Colonic mucosa (tissue), 4 donors: ENCODE measurements at regions not wholly inside any gene's neighbourhood (a gene's known extent, or its start where the extent isn't known, plus 50 kb on each side); places are given as distances from the start of the nearest gene placed in this dataset.

Experiments used
- DNase-seq: peaks from one replicate; pipeline ENCODE4 v3.0.0-alpha.2; 2020
- H3K27ac ChIP-seq: fragments of 200-600 bp; one replicate; pipeline ENCODE4 v1.8.0; 2021
- H3K27me3 ChIP-seq: fragments of 200-600 bp; one replicate; pipeline ENCODE4 v1.8.0; 2021
- H3K36me3 ChIP-seq: fragments of 200-600 bp; one replicate; pipeline ENCODE4 v1.8.0; 2021
- H3K4me1 ChIP-seq: fragments of 200-600 bp; one replicate; pipeline ENCODE4 v1.8.0; 2021; ENCODE audit warnings: mild to moderate bottlenecking
- H3K4me3 ChIP-seq: fragments of 200-600 bp; one replicate; pipeline ENCODE4 v1.8.0; 2021
- H3K9ac ChIP-seq, 2 donors: one replicate each; pipeline ENCODE4 v1.7.0; 2013; ENCODE audit warnings: control low read depth in 2 of 2, low read depth in 2 of 2, low read length in 2 of 2
- H3K9me3 ChIP-seq: fragments of 200-600 bp; one replicate; pipeline ENCODE4 v1.8.0; 2021
- intact Hi-C: fragments of 100-400 bp; cut with DNase I; formaldehyde crosslinking; loops from one replicate; pipeline ENCODE4 v1.14.1; 2022
- TF ChIP-seq, protein P1 (sequence below): fragments of 200-600 bp; IDR thresholded peaks from one replicate; pipeline ENCODE4 v1.8.0; 2022; ENCODE audit warnings: antibody characterized with exemption, mild to moderate bottlenecking
- donor health status: healthy.
- donor health status: DM: no; HTN: no; CAD: no.
- donor health status: DM: no; HTN: no; CAD: no.

DNA sequence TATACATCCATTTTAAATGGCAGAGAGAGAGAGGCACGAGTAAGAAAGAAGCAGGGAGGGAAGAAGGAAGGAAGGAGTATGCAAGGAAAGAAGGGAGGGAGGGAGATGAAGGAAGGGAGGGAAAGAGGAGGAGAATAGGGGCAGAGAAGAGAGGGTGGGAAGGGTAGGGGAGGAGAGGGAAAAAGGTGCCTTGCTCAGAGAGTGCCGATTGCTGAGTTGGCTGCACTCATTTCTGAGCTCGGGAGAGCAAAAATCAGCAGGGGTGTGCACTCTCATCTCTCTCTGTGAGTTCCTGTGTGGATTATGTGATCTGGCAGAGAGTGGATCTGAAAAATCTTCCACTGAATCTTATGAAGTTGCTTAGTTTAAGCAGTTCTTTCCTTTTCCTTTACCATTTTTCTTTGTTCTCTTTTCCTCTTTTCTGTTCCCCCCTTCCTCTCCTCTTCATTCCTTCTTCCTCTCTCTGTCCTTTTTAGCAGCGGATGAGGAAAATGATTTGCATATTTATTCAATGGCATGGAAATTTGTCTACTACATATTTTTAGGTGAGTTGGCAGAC, 108.7 kb downstream of the PERP start:
- intact Hi-C loops: loop anchor here (2.0 kb wide), 1 partner anchor 112 kb away; no protein-coding TSS in a partner anchor
- TF ChIP-seq, protein P1, sequence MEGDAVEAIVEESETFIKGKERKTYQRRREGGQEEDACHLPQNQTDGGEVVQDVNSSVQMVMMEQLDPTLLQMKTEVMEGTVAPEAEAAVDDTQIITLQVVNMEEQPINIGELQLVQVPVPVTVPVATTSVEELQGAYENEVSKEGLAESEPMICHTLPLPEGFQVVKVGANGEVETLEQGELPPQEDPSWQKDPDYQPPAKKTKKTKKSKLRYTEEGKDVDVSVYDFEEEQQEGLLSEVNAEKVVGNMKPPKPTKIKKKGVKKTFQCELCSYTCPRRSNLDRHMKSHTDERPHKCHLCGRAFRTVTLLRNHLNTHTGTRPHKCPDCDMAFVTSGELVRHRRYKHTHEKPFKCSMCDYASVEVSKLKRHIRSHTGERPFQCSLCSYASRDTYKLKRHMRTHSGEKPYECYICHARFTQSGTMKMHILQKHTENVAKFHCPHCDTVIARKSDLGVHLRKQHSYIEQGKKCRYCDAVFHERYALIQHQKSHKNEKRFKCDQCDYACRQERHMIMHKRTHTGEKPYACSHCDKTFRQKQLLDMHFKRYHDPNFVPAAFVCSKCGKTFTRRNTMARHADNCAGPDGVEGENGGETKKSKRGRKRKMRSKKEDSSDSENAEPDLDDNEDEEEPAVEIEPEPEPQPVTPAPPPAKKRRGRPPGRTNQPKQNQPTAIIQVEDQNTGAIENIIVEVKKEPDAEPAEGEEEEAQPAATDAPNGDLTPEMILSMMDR: no peak
- H3K27me3 ChIP-seq: no peaks in the 10 kb centered on the region
- no peak overlapping the region for H3K27ac ChIP-seq
- no peak overlapping the region for H3K4me3 ChIP-seq
- no peaks in the 10 kb centered on the region for H3K9me3 ChIP-seq
- H3K36me3 ChIP-seq: no peaks in the 10 kb centered on the region
- H3K9ac ChIP-seq: no peak overlapping the region
- H3K4me1 ChIP-seq: no peaks in the 10 kb centered on the region
- DNase-seq: no peak

DNA sequence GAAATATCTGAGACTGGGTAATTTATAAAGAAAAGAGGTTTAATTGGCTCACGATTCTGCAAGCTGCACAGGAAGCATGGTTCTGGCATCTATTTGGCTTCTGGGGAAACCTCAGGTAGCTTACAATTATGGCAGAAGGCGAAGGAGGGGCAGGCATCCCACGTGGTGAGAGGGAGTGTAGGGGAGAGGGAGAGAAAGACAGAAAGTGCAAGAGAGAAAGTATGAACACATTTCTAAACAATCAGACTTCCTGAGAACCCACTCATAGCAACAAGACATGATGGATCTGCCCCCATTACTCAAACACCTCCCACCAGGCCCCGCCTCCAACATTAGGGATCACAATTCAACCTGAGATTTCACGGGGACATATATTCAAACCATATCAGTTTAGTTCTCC, 107.4 kb downstream of the PERP start:
- Histone ChIP-seq H3K27me3 (no peaks in the 10 kb centered on the region), H3K27ac (no peak overlapping the region), H3K4me1 (no peaks in the 10 kb centered on the region), H3K9me3 (no peaks in the 10 kb centered on the region), H3K36me3 (no peaks in the 10 kb centered on the region), H3K9ac (no peak overlapping the region), H3K4me3 (no peak overlapping the region)
- intact Hi-C loops: loop anchor here (2.0 to 5.0 kb wide), 2 partner anchors 111 to 293 kb away; no protein-coding TSS in a partner anchor
- DNase-seq: no peak
- TF ChIP-seq, protein P1: no peak

DNA sequence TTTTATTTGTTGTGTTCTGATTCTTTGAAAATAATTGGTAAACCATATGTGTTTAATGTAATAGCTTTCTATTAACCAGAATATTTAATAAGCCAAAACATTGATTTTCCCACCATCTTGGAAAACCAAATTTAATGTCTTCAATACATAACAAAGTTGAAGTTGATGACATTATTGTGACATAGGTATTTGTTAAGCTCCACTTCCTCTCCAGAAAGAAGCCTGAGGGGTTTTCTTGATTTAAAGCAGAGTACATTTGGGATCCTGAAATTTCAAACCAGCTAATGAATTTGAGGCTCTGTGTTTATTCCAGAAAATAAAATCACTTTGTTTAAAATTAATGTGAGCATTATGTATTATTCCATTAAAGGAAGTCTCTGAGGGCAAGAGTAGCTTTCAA, 106.3 kb downstream of the PERP start:
- no peak overlapping the region for H3K4me3 ChIP-seq
- intact Hi-C loops: loop anchor here (5.0 kb wide), 1 partner anchor 294 kb away; no protein-coding TSS in a partner anchor
- H3K9ac ChIP-seq: no peak overlapping the region
- no peaks in the 10 kb centered on the region for H3K27me3 ChIP-seq
- TF ChIP-seq, protein P1: no peak
- H3K9me3 ChIP-seq: no peaks in the 10 kb centered on the region
- H3K4me1 ChIP-seq: no peaks in the 10 kb centered on the region
- H3K27ac ChIP-seq: no peak overlapping the region
- no peaks in the 10 kb centered on the region for H3K36me3 ChIP-seq
- no peak for DNase-seq

- peak; percentile 78 for DNase-seq
- intact Hi-C loops: loop anchor here (5.0 kb wide), 1 partner anchor 295 kb away; no protein-coding TSS in a partner anchor
These were observed 105.4 kb downstream of the PERP start for GRCh38 chr6:138001750-138002349.

DNA sequence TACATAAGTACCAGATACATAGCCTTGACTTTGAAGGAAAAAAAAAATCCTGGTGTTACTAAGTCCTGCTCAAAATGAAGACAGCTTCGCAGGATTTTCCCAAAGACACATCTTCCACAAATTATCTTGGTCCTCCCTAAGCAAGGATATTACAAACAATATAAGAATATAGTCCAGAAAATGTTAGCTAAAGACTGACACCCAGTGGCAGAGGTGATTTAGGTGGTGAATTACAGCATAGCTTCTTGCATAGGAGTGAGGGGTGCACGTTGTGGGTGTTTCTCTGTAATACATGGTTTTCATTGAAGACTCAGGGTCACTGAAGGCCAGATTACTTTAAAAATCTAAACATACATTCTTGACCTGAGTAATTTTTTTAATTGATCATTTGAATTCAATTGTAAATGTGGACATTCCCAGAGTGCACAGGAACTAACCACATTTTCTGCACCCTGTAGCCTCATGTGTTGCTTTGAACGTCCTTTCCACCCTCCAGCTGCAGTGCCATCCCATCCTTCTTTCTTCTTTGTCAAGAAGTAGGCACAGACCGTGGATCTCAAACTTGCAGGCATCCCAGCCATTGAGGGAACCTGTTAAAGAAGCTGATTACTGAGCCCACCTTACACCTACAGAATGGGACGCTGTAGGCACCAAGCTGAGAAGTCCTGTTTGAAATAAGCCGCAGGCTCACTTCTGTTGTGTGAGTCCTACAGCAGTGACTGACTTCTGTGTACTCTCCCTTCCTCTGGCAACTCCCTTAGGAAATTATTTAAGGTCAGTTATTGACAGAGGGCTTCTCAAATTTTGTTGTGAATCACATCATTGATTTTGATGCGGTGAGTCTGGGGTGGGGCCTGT, 102.6 kb downstream of the PERP start:
- no peaks in the 10 kb centered on the region for H3K9me3 ChIP-seq
- H3K4me3 ChIP-seq: no peak overlapping the region
- H3K4me1 ChIP-seq: no peaks in the 10 kb centered on the region
- TF ChIP-seq, protein P1: peak; percentile 24
- H3K9ac ChIP-seq: no peak overlapping the region
- peak; percentile 46 for DNase-seq
- intact Hi-C loops: loop anchor here (5.0 kb wide), 1 partner anchor 297 kb away; no protein-coding TSS in a partner anchor
- no peak overlapping the region for H3K27ac ChIP-seq
- no peaks in the 10 kb centered on the region for H3K36me3 ChIP-seq
- H3K27me3 ChIP-seq: no peaks in the 10 kb centered on the region

More at GRCh38 chr6:138001750-138002349, 105.4 kb downstream of the PERP start:
- H3K9me3 ChIP-seq: no peaks in the 10 kb centered on the region
- no peaks in the 10 kb centered on the region for H3K27me3 ChIP-seq
- no peak overlapping the region for H3K9ac ChIP-seq
- H3K36me3 ChIP-seq: no peaks in the 10 kb centered on the region
- no peak overlapping the region for H3K27ac ChIP-seq
- TF ChIP-seq, protein P1: peak; percentile 80
- H3K4me3 ChIP-seq: no peak overlapping the region
- H3K4me1 ChIP-seq: no peaks in the 10 kb centered on the region
